ENCODE measurements at regions not wholly inside any gene's neighbourhood (a gene's known extent, or its start where the extent isn't known, plus 50 kb on each side); places are given as distances from the start of the nearest gene placed in this dataset.

DNA sequence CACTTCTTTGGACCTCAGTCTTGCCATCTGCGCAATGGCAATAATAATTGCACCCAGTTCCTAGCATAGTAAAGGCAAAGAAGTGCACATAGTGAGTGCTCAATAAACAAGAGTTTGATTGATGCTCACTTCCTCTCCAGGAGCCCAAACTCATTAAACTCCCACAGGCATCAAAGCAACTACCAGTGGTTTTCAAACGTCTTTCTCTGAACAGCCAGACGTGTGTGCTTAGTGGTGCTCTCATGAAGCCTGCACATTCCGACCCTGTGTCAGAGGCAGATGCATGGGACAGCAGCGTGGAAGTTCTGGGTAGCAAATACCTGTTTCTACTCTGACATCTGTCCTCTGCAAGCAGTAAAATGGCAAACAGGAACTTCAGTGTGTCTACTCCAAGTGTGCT lies 146.3 kb upstream of the MAFB start:
- Histone ChIP-seq H3K27ac (ENCODE audit: low read length) (no peak overlapping the region), H3K9me3 (ENCODE audit: control insufficient read depth, insufficient read depth, low read depth, low read length) (no peaks in the 10 kb centered on the region), H3K4me1 (ENCODE audit: control insufficient read depth, insufficient read depth, low read length) (no peaks in the 10 kb centered on the region), H3K4me3 (ENCODE audit: low read depth in 2 of 2, low read length in 2 of 2) (no peak overlapping the region), H3K36me3 (ENCODE audit: control insufficient read depth, insufficient read depth, low read length) (no peaks in the 10 kb centered on the region), H3K27me3 (ENCODE audit: control insufficient read depth, insufficient read depth, low read length) (peaks cover 3% of the 10 kb centered on the region; the same call in 1 of the 2 replicates)
- no peak for DNase-seq (ENCODE audit: low read depth, low spot score)
- TF ChIP-seq SIN3A (IDR thresholded peaks at IDR 0.05; ENCODE audit: borderline replicate concordance, insufficient read depth, low read depth, low read length) = no peak
- TF ChIP-seq, protein P1, sequence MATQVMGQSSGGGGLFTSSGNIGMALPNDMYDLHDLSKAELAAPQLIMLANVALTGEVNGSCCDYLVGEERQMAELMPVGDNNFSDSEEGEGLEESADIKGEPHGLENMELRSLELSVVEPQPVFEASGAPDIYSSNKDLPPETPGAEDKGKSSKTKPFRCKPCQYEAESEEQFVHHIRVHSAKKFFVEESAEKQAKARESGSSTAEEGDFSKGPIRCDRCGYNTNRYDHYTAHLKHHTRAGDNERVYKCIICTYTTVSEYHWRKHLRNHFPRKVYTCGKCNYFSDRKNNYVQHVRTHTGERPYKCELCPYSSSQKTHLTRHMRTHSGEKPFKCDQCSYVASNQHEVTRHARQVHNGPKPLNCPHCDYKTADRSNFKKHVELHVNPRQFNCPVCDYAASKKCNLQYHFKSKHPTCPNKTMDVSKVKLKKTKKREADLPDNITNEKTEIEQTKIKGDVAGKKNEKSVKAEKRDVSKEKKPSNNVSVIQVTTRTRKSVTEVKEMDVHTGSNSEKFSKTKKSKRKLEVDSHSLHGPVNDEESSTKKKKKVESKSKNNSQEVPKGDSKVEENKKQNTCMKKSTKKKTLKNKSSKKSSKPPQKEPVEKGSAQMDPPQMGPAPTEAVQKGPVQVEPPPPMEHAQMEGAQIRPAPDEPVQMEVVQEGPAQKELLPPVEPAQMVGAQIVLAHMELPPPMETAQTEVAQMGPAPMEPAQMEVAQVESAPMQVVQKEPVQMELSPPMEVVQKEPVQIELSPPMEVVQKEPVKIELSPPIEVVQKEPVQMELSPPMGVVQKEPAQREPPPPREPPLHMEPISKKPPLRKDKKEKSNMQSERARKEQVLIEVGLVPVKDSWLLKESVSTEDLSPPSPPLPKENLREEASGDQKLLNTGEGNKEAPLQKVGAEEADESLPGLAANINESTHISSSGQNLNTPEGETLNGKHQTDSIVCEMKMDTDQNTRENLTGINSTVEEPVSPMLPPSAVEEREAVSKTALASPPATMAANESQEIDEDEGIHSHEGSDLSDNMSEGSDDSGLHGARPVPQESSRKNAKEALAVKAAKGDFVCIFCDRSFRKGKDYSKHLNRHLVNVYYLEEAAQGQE (IDR thresholded peaks at IDR 0.05; ENCODE audit: insufficient read depth in 1 of 2, low read depth in 2 of 2, low read length in 1 of 2) = no peak
- TF ChIP-seq, protein P2, sequence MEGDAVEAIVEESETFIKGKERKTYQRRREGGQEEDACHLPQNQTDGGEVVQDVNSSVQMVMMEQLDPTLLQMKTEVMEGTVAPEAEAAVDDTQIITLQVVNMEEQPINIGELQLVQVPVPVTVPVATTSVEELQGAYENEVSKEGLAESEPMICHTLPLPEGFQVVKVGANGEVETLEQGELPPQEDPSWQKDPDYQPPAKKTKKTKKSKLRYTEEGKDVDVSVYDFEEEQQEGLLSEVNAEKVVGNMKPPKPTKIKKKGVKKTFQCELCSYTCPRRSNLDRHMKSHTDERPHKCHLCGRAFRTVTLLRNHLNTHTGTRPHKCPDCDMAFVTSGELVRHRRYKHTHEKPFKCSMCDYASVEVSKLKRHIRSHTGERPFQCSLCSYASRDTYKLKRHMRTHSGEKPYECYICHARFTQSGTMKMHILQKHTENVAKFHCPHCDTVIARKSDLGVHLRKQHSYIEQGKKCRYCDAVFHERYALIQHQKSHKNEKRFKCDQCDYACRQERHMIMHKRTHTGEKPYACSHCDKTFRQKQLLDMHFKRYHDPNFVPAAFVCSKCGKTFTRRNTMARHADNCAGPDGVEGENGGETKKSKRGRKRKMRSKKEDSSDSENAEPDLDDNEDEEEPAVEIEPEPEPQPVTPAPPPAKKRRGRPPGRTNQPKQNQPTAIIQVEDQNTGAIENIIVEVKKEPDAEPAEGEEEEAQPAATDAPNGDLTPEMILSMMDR (IDR thresholded peaks at IDR 0.05) = no peak
- no peak for TF ChIP-seq TCF7L2 (IDR thresholded peaks at IDR 0.05; ENCODE audit: low read depth, low read length)
- no peak for TF ChIP-seq POLR2AphosphoS5 (IDR thresholded peaks at IDR 0.05; ENCODE audit: low read depth, low read length)
- in situ Hi-C loops (cut with HindIII; ENCODE audit: low pct_unique_long_range_greater_than_20kb, low sequenced_read_pairs) = no loop called here
- ChIA-PET CTCF (no interaction called here), POLR2A (no interaction called here)
- ATAC-seq = no peak
- no TSS peak for BruUV-seq (replicated peaks)
- intact Hi-C loops (cut with micrococcal nuclease; ENCODE audit: unreplicated experiment) = no loop called here

DNA sequence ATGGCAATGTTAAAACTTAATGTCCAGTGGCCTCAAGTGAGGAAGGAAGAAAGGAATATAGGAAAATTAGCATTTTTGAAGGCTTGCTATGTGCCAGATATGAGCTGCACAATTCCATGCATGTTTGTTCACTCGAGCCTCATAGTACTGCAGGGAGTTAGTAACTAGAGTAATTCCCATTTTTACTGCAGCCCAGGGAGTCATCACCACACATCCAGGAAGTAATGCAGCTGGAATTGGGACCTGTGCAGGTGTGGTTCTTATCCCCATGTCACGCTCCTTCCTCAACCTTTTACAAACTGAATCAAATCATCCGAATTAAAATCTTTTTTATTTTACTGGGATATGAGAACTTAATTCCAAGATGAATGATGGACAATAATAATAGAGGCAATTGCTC lies 149.5 kb upstream of the MAFB start:
- TF ChIP-seq TCF7L2 (IDR thresholded peaks at IDR 0.05; ENCODE audit: low read depth, low read length) (no peak), SIN3A (IDR thresholded peaks at IDR 0.05; ENCODE audit: borderline replicate concordance, insufficient read depth, low read depth, low read length) (no peak), POLR2AphosphoS5 (IDR thresholded peaks at IDR 0.05; ENCODE audit: low read depth, low read length) (no peak)
- TF ChIP-seq, protein P2 (IDR thresholded peaks at IDR 0.05) = no peak
- TF ChIP-seq, protein P1 (IDR thresholded peaks at IDR 0.05; ENCODE audit: insufficient read depth in 1 of 2, low read depth in 2 of 2, low read length in 1 of 2) = no peak
- ATAC-seq (no peak), DNase-seq (ENCODE audit: low read depth, low spot score) (no peak)
- in situ Hi-C loops (cut with HindIII; ENCODE audit: low pct_unique_long_range_greater_than_20kb, low sequenced_read_pairs) (no loop called here), intact Hi-C loops (cut with micrococcal nuclease; ENCODE audit: unreplicated experiment) (no loop called here)
- POLR2A ChIA-PET = no interaction called here
- no TSS peak for BruUV-seq (replicated peaks)
- CTCF ChIA-PET = no interaction called here
- Histone ChIP-seq H3K27ac (ENCODE audit: low read length) (no peak overlapping the region), H3K27me3 (ENCODE audit: control insufficient read depth, insufficient read depth, low read length) (0 out of 2 replicates have a peak, but pooled peaks cover 3% of the 10 kb centered on the region), H3K9me3 (ENCODE audit: control insufficient read depth, insufficient read depth, low read depth, low read length) (no peaks in the 10 kb centered on the region), H3K4me1 (ENCODE audit: control insufficient read depth, insufficient read depth, low read length) (no peaks in the 10 kb centered on the region), H3K4me3 (ENCODE audit: low read depth in 2 of 2, low read length in 2 of 2) (no peak overlapping the region), H3K36me3 (ENCODE audit: control insufficient read depth, insufficient read depth, low read length) (no peaks in the 10 kb centered on the region)

Data from Panc1 (cell line).